ENCODE measurements at regions not wholly inside any gene's neighbourhood (a gene's known extent, or its start where the extent isn't known, plus 50 kb on each side); places are given as distances from the start of the nearest gene placed in this dataset.

GRCh38 chr2:175621821-175622220, 380.2 kb downstream of the LNPK start:
- DNase-seq (ENCODE audit: low read depth, low spot score) = no peak
- no peak overlapping the region for H3K4me3 ChIP-seq (ENCODE audit: low read depth, low read length)
- no peak for TF ChIP-seq CTCF (IDR thresholded peaks at IDR 0.05; ENCODE audit: insufficient read depth, low read length, missing control alignments)
- CTCF ChIA-PET = no interaction called here
- POLR2A ChIA-PET = no interaction called here

GRCh38 chr2:175620106-175620505, 382.0 kb downstream of the LNPK start:
- POLR2A ChIA-PET = no interaction called here
- no peak for TF ChIP-seq CTCF (IDR thresholded peaks at IDR 0.05; ENCODE audit: insufficient read depth, low read length, missing control alignments)
- CTCF ChIA-PET = no interaction called here

GRCh38 chr2:175619179-175620045, 382.7 kb downstream of the LNPK start:
- no peak for TF ChIP-seq CTCF (IDR thresholded peaks at IDR 0.05; ENCODE audit: insufficient read depth, low read length, missing control alignments)
- POLR2A ChIA-PET = no interaction called here
- CTCF ChIA-PET = no interaction called here
- no peak for DNase-seq (ENCODE audit: low read depth, low spot score)
- no peak overlapping the region for H3K4me3 ChIP-seq (ENCODE audit: low read depth, low read length)

More at GRCh38 chr2:175620106-175620505, 382.0 kb downstream of the LNPK start:
- H3K4me3 ChIP-seq (ENCODE audit: low read depth, low read length) = no peak overlapping the region
- DNase-seq (ENCODE audit: low read depth, low spot score) = no peak

GRCh38 chr2:175612280-175612679, 389.8 kb downstream of the LNPK start:
- no peak overlapping the region for H3K4me3 ChIP-seq (ENCODE audit: low read depth, low read length)
- no peak for DNase-seq (ENCODE audit: low read depth, low spot score)
- no peak for TF ChIP-seq CTCF (IDR thresholded peaks at IDR 0.05; ENCODE audit: insufficient read depth, low read length, missing control alignments)
- POLR2A ChIA-PET = no interaction called here
- CTCF ChIA-PET = no interaction called here

- CTCF ChIA-PET = no interaction called here
- TF ChIP-seq CTCF (IDR thresholded peaks at IDR 0.05; ENCODE audit: insufficient read depth, low read length, missing control alignments) = no peak
- POLR2A ChIA-PET = no interaction called here
- H3K4me3 ChIP-seq (ENCODE audit: low read depth, low read length) = no peak overlapping the region
- no peak for DNase-seq (ENCODE audit: low read depth, low spot score)
Measured at GRCh38 chr2:175606010-175606841, 395.8 kb downstream of the LNPK start.

- H3K4me3 ChIP-seq (ENCODE audit: low read depth, low read length) = no peak overlapping the region
- DNase-seq (ENCODE audit: low read depth, low spot score) = no peak
- CTCF ChIA-PET = no interaction called here
- no peak for TF ChIP-seq CTCF (IDR thresholded peaks at IDR 0.05; ENCODE audit: insufficient read depth, low read length, missing control alignments)
- POLR2A ChIA-PET = no interaction called here
Measured at GRCh38 chr2:175605640-175606009, 396.4 kb downstream of the LNPK start.

All from AG04449 (cell line).